HL-60 (cell line): ENCODE measurements at regions not wholly inside any gene's neighbourhood (a gene's known extent, or its start where the extent isn't known, plus 50 kb on each side); places are given as distances from the start of the nearest gene placed in this dataset.

Source experiments
- DNase-seq, 2 experiments: peaks; one replicate each; pipeline ENCODE4 v3.0.0-alpha.2; 2010 to 2020; ENCODE audit warnings: low read depth in 1 of 2, low spot score in 1 of 2
- H3K27ac ChIP-seq: fragments of 250-450 bp; sonication (Bioruptor Pico); replicated peaks from 2 replicates; pipeline ENCODE4 v1.5.1; 2020; ENCODE audit warnings: mild to moderate bottlenecking, moderate library complexity
- H3K27me3 ChIP-seq: fragments of 250-450 bp; sonication (Bioruptor Pico); 2 replicates; pipeline ENCODE4 v1.5.1; 2021; ENCODE audit warnings: mild to moderate bottlenecking, moderate library complexity; ENCODE audit not compliant: insufficient read depth, poor library complexity, severe bottlenecking
- H3K4me3 ChIP-seq: replicated peaks from 2 replicates; pipeline ENCODE4 v1.5.1; 2011; ENCODE audit warnings: mild to moderate bottlenecking, control low read depth, low read length; ENCODE audit not compliant: insufficient read depth
- CTCF ChIP-seq: IDR thresholded peaks from one replicate; pipeline ENCODE4 v1.5.1; 2011; ENCODE audit warnings: low read length, control low read depth, inconsistent platforms; ENCODE audit not compliant: insufficient read depth
- GABPA ChIP-seq: IDR thresholded peaks from 2 replicates; pipeline ENCODE4 v1.6.1; 2012; ENCODE audit warnings: low read depth
- POLR2AphosphoS5 ChIP-seq: IDR thresholded peaks from 2 replicates; pipeline ENCODE4 v1.6.1; 2012; ENCODE audit warnings: low read depth
- REST ChIP-seq: IDR thresholded peaks from 2 replicates; pipeline ENCODE4 v1.6.1; 2012; ENCODE audit warnings: low read depth; ENCODE audit not compliant: insufficient replicate concordance
- SPI1 ChIP-seq: IDR thresholded peaks from 2 replicates; pipeline ENCODE4 v1.6.1; 2012; ENCODE audit warnings: low read depth, mild to moderate bottlenecking, borderline replicate concordance

GRCh38 chr15:92268900-92269299 lies 124.8 kb upstream of the ST8SIA2 start:
- TF ChIP-seq GABPA (no peak), REST (no peak), CTCF (no peak), SPI1 (no peak), POLR2AphosphoS5 (no peak)
- H3K27me3 ChIP-seq, result no peaks in the 10 kb centered on the region
- H3K4me3 ChIP-seq, result no peak overlapping the region
- H3K27ac ChIP-seq, result no peak overlapping the region
- DNase-seq, result no peak

- DNase-seq, result no peak
- Histone ChIP-seq H3K27ac (no peak overlapping the region), H3K4me3 (no peak overlapping the region), H3K27me3 (no peaks in the 10 kb centered on the region)
- TF ChIP-seq POLR2AphosphoS5, result no peak
Observed at GRCh38 chr15:92271179-92271578, 122.5 kb upstream of the ST8SIA2 start.

GRCh38 chr15:92272106-92272505 lies 121.6 kb upstream of the ST8SIA2 start:
- no peak for DNase-seq
- Histone ChIP-seq H3K27me3 (no peaks in the 10 kb centered on the region), H3K27ac (no peak overlapping the region), H3K4me3 (no peak overlapping the region)
- TF ChIP-seq CTCF (no peak), POLR2AphosphoS5 (no peak), REST (no peak)

GRCh38 chr15:92273286-92273685 lies 120.4 kb upstream of the ST8SIA2 start:
- TF ChIP-seq SPI1 (no peak), REST (no peak), POLR2AphosphoS5 (no peak), GABPA (no peak), CTCF (no peak)
- DNase-seq, result no peak
- no peak overlapping the region for H3K27ac ChIP-seq

More at GRCh38 chr15:92273286-92273685, 120.4 kb upstream of the ST8SIA2 start:
- Histone ChIP-seq H3K27me3 (no peaks in the 10 kb centered on the region), H3K4me3 (no peak overlapping the region)
